IMR-90 (cell line): ENCODE measurements at regions not wholly inside any gene's neighbourhood (a gene's known extent, or its start where the extent isn't known, plus 50 kb on each side); places are given as distances from the start of the nearest gene placed in this dataset.

Source experiments
- ATAC-seq: fragments of 200-7000 bp; cut with Tn5 transposase; 2 replicates; pipeline ENCODE4 v1.9.1; 2020; ENCODE audit warnings: low read depth, mild to moderate bottlenecking, moderate library complexity
- BruUV-seq: library from RNA; stranded (reverse); fragments of 400-500 nt; replicated peaks from 2 replicates; lab custom pipeline; 2021; lab: Mats Ljungman, UMichigan
- CTCF ChIA-PET: fragments of 300-600 bp; formaldehyde crosslinking; extraction: SDS; loops from one replicate; lab custom pipeline; 2021; ENCODE audit warnings: antibody characterized with exemption; lab: Yijun Ruan, JAX
- POLR2A ChIA-PET: fragments of 300-600 bp; sonication (Branson Sonifier 250); formaldehyde crosslinking; loops from one replicate; lab custom pipeline; 2022; ENCODE audit warnings: antibody characterized with exemption; ENCODE audit not compliant: unreplicated experiment; lab: Charles Lee
- DNase-seq: peaks from one replicate; pipeline ENCODE4 v3.0.0; 2013
- H2AFZ ChIP-seq: replicated peaks from 2 replicates; pipeline ENCODE3; 2013; ENCODE audit warnings: low read length, mild to moderate bottlenecking; ENCODE audit not compliant: poor library complexity
- H2AK5ac ChIP-seq: 2 replicates; pipeline ENCODE4 v1.6.1; 2013; ENCODE audit warnings: low read depth, low read length, inconsistent platforms
- H2AK9ac ChIP-seq: replicated peaks from 2 replicates; pipeline ENCODE3; 2013; ENCODE audit warnings: mild to moderate bottlenecking, low read depth, low read length, moderate library complexity; ENCODE audit not compliant: poor library complexity
- H2BK120ac ChIP-seq: 2 replicates; pipeline ENCODE4 v1.6.1; 2013; ENCODE audit warnings: low read depth, low read length, inconsistent platforms
- H2BK15ac ChIP-seq: 3 replicates; pipeline ENCODE4 v1.6.1; 2013; ENCODE audit warnings: low read depth, low read length, inconsistent platforms
- H2BK20ac ChIP-seq: 2 replicates; pipeline ENCODE4 v1.6.1; 2013; ENCODE audit warnings: low read depth, mild to moderate bottlenecking, inconsistent platforms, low read length, moderate library complexity
- H2BK5ac ChIP-seq: 2 replicates; pipeline ENCODE4 v1.6.1; 2013; ENCODE audit warnings: mild to moderate bottlenecking, low read depth, low read length, inconsistent platforms; ENCODE audit not compliant: poor library complexity, severe bottlenecking
- H3K14ac ChIP-seq: replicated peaks from 2 replicates; pipeline ENCODE4 v1.6.1; 2013; ENCODE audit warnings: low read depth, low read length, inconsistent platforms
- H3K18ac ChIP-seq: 2 replicates; pipeline ENCODE4 v1.6.1; 2013; ENCODE audit warnings: low read depth, low read length, control low read depth
- H3K23ac ChIP-seq: 2 replicates; pipeline ENCODE4 v1.6.1; 2013; ENCODE audit warnings: low read depth, low read length, inconsistent platforms
- H3K27ac ChIP-seq: 2 replicates; pipeline ENCODE4 v1.5.1; 2013; ENCODE audit warnings: mild to moderate bottlenecking, control low read depth, low read length; ENCODE audit not compliant: insufficient read depth
- H3K27me3 ChIP-seq: 2 replicates; pipeline ENCODE4 v1.6.1; 2013; ENCODE audit warnings: low read length; ENCODE audit not compliant: control insufficient read depth, insufficient read depth
- H3K36me3 ChIP-seq: 2 replicates; pipeline ENCODE4 v1.6.1; 2013; ENCODE audit warnings: low read length, mixed read lengths; ENCODE audit not compliant: control insufficient read depth, insufficient read depth
- H3K4ac ChIP-seq: 2 replicates; pipeline ENCODE4 v1.6.1; 2013; ENCODE audit warnings: low read depth, low read length, inconsistent platforms
- H3K4me1 ChIP-seq: 2 replicates; pipeline ENCODE4 v1.6.1; 2013; ENCODE audit warnings: low read length, mixed read lengths; ENCODE audit not compliant: control insufficient read depth, insufficient read depth
- H3K4me2 ChIP-seq: 2 replicates; pipeline ENCODE4 v1.6.1; 2013; ENCODE audit warnings: low read depth, mild to moderate bottlenecking, control low read depth, low read length, moderate library complexity
- H3K4me3 ChIP-seq: 2 replicates; pipeline ENCODE4 v1.5.1; 2013; ENCODE audit warnings: low read depth, mild to moderate bottlenecking, control low read depth, low read length, moderate library complexity; ENCODE audit not compliant: insufficient read depth
- H3K56ac ChIP-seq: 2 replicates; pipeline ENCODE4 v1.6.1; 2013; ENCODE audit warnings: low read length, inconsistent platforms; ENCODE audit not compliant: insufficient read depth; ENCODE audit errors: extremely low read depth
- H3K79me1 ChIP-seq, 2 experiments: 2 replicates each; pipeline ENCODE4 v1.6.1; 2013; ENCODE audit warnings: low read length in 2 of 2, inconsistent platforms in 1 of 2, low read depth in 1 of 2
- H3K9ac ChIP-seq: 2 replicates; pipeline ENCODE4 v1.6.1; 2013; ENCODE audit warnings: low read depth, low read length, control low read depth
- H3K9me1 ChIP-seq: 2 replicates; pipeline ENCODE4 v1.6.1; 2013; ENCODE audit warnings: low read length, inconsistent platforms; ENCODE audit not compliant: insufficient read depth
- H3K9me3 ChIP-seq: 2 replicates; pipeline ENCODE4 v1.6.1; 2013; ENCODE audit warnings: low read length; ENCODE audit not compliant: control insufficient read depth, insufficient read depth
- H4K20me1 ChIP-seq: 2 replicates; pipeline ENCODE4 v1.6.1; 2013; ENCODE audit warnings: low read length, inconsistent platforms; ENCODE audit not compliant: insufficient read depth
- H4K5ac ChIP-seq: 2 replicates; pipeline ENCODE4 v1.6.1; 2013; ENCODE audit warnings: mild to moderate bottlenecking, low read depth, low read length, control low read depth
- H4K8ac ChIP-seq, 2 experiments: 2 replicates each; pipeline ENCODE4 v1.6.1; 2013; ENCODE audit warnings: low read depth in 2 of 2, low read length in 2 of 2, control low read depth in 1 of 2, inconsistent platforms in 1 of 2
- H4K91ac ChIP-seq: 2 replicates; pipeline ENCODE4 v1.6.1; 2013; ENCODE audit warnings: low read depth, low read length, inconsistent platforms; ENCODE audit not compliant: insufficient read depth
- BHLHE40 ChIP-seq: fragments of 150-350 bp; IDR thresholded peaks from 2 replicates; pipeline ENCODE4 v1.6.1; 2016; ENCODE audit warnings: mild to moderate bottlenecking, low read depth, low read length
- CEBPB ChIP-seq: IDR thresholded peaks from 2 replicates; pipeline ENCODE4 v1.6.1; 2012; ENCODE audit warnings: low read depth, low read length, improper control_type of control experiment
- CHD1 ChIP-seq: IDR thresholded peaks from 2 replicates; pipeline ENCODE4 v1.6.1; 2012; ENCODE audit warnings: low read depth, low read length, improper control_type of control experiment
- CTCF ChIP-seq: conservative IDR thresholded peaks from 2 replicates; pipeline ENCODE4 v1.5.1; 2012; ENCODE audit warnings: mild to moderate bottlenecking, low read depth, low read length, improper control_type of control experiment
- ELK1 ChIP-seq: fragments of 150-350 bp; IDR thresholded peaks from 2 replicates; pipeline ENCODE4 v1.6.1; 2016; ENCODE audit warnings: low read depth, mild to moderate bottlenecking, low read length, moderate library complexity, borderline replicate concordance
- FOS ChIP-seq: fragments of 150-350 bp; IDR thresholded peaks from 2 replicates; pipeline ENCODE4 v1.6.1; 2016; ENCODE audit warnings: low read depth, low read length
- MAFK ChIP-seq: IDR thresholded peaks from 2 replicates; pipeline ENCODE4 v1.6.1; 2012; ENCODE audit warnings: low read depth, low read length, improper control_type of control experiment
- MAZ ChIP-seq: IDR thresholded peaks from 2 replicates; pipeline ENCODE4 v1.6.1; 2012; ENCODE audit warnings: low read depth, mild to moderate bottlenecking, low read length, improper control_type of control experiment, moderate library complexity, borderline replicate concordance
- MXI1 ChIP-seq: IDR thresholded peaks from 2 replicates; pipeline ENCODE4 v1.6.1; 2012; ENCODE audit warnings: low read depth, mild to moderate bottlenecking, low read length, moderate library complexity, borderline replicate concordance
- NFE2L2 ChIP-seq: fragments of 150-350 bp; IDR thresholded peaks from 2 replicates; pipeline ENCODE4 v1.6.1; 2016; ENCODE audit warnings: low read depth, mild to moderate bottlenecking, low read length
- POLR2A ChIP-seq: IDR thresholded peaks from 2 replicates; pipeline ENCODE4 v1.6.1; 2012; ENCODE audit warnings: mild to moderate bottlenecking, low read depth, low read length
- RAD21 ChIP-seq: IDR thresholded peaks from 2 replicates; pipeline ENCODE4 v1.6.1; 2012; ENCODE audit warnings: low read length, improper control_type of control experiment
- RCOR1 ChIP-seq: IDR thresholded peaks from 2 replicates; pipeline ENCODE4 v1.6.1; 2012; ENCODE audit warnings: mild to moderate bottlenecking, low read length, improper control_type of control experiment; ENCODE audit not compliant: insufficient replicate concordance
- RFX5 ChIP-seq: IDR thresholded peaks from 2 replicates; pipeline ENCODE4 v1.8.0; 2012; ENCODE audit warnings: low read depth, mild to moderate bottlenecking, low read length, moderate library complexity
- SMC3 ChIP-seq: fragments of 150-350 bp; IDR thresholded peaks from 2 replicates; pipeline ENCODE4 v1.6.1; 2016; ENCODE audit warnings: low read depth, mild to moderate bottlenecking, antibody characterized with exemption, low read length, moderate library complexity
- USF2 ChIP-seq: fragments of 150-350 bp; IDR thresholded peaks from 2 replicates; pipeline ENCODE4 v1.6.1; 2017; ENCODE audit warnings: mild to moderate bottlenecking, antibody characterized with exemption, low read length, low read depth
- WGBS, 2 experiments: methylation state at CpG; one replicate each; pipeline versions ENCODE4 v1.1.5 to v1.1.7; 2013; ENCODE audit warnings: missing lambda C conversion rate in 2 of 2; ENCODE audit not compliant: insufficient read length in 1 of 2; ENCODE audit errors: extremely low coverage in 2 of 2; 5-methylcytosine and 5-hydroxymethylcytosine counted together
- dilution Hi-C: fragments of 300-500 bp; cut with HindIII; formaldehyde crosslinking; loops from one replicate; pipeline ENCODE4 v1.14.3; 2018; ENCODE audit warnings: low sequenced_read_pairs; ENCODE audit not compliant: unreplicated experiment
- in situ Hi-C: fragments of 300-500 bp; cut with MboI; formaldehyde crosslinking; loops from 3 replicates; pipeline ENCODE4 v1.14.3; 2019; ENCODE audit warnings: low sequenced_read_pairs, inconsistent platforms, mixed read lengths
- intact Hi-C: fragments of 100-400 bp; cut with micrococcal nuclease; formaldehyde crosslinking; loops from 2 replicates; pipeline ENCODE4 v1.10.0; 2022

- Histone ChIP-seq H2AK9ac (no peak overlapping the region), H3K36me3 (no peaks in the 10 kb centered on the region), H3K9ac (no peak overlapping the region), H3K9me1 (no peaks in the 10 kb centered on the region), H2BK120ac (no peak overlapping the region), H3K4ac (no peak overlapping the region), H3K4me1 (no peaks in the 10 kb centered on the region), H4K5ac (no peak overlapping the region), H3K4me3 (no peak overlapping the region), H2BK15ac (no peak overlapping the region), H3K14ac (no peak overlapping the region), H4K8ac (no peak overlapping the region), H3K18ac (no peak overlapping the region), H4K91ac (no peak overlapping the region), H2BK20ac (no peak overlapping the region), H2AK5ac (no peak overlapping the region), H3K79me1 (no peaks in the 10 kb centered on the region), H3K27me3 (no peaks in the 10 kb centered on the region), H3K4me2 (no peak overlapping the region), H2BK5ac (no peak overlapping the region), H3K56ac (no peak overlapping the region), H3K9me3 (no peaks in the 10 kb centered on the region), H3K23ac (no peak overlapping the region), H3K27ac (no peak overlapping the region), H4K20me1 (no peaks in the 10 kb centered on the region), H2AFZ (no peak overlapping the region)
- DNase-seq (no peak), ATAC-seq (no peak)
- dilution Hi-C loops = no loop called here
- BruUV-seq = no TSS peak
- in situ Hi-C loops = no loop called here
- WGBS, 2 experiments = no CpG with 5 or more reads among the region's 1 CpG
- intact Hi-C loops = no loop called here
- CTCF ChIA-PET = no interaction called here
- POLR2A ChIA-PET = no interaction called here
- TF ChIP-seq ELK1 (no peak), CEBPB (no peak), POLR2A (no peak), BHLHE40 (no peak), CHD1 (no peak), MAZ (no peak), USF2 (no peak), CTCF (no peak), RAD21 (no peak), FOS (no peak), MAFK (no peak), MXI1 (no peak), NFE2L2 (no peak), SMC3 (no peak), RCOR1 (no peak), RFX5 (no peak)
These were observed 56.7 kb upstream of the PUDP start for GRCh38 chrX:7204619-7205018.
